GM19468 (cell line): ENCODE measurements at regions not wholly inside any gene's neighbourhood (a gene's known extent, or its start where the extent isn't known, plus 50 kb on each side); places are given as distances from the start of the nearest gene placed in this dataset.

Source experiments
- ATAC-seq: cut with Tn5 transposase; IDR thresholded peaks from one replicate; pipeline ENCODE4 v1.9.1; 2021; ENCODE audit warnings: mild to moderate bottlenecking, moderate library complexity, moderate number of reproducible peaks; ENCODE audit not compliant: unreplicated experiment; ENCODE audit errors: extremely low read depth

DNA sequence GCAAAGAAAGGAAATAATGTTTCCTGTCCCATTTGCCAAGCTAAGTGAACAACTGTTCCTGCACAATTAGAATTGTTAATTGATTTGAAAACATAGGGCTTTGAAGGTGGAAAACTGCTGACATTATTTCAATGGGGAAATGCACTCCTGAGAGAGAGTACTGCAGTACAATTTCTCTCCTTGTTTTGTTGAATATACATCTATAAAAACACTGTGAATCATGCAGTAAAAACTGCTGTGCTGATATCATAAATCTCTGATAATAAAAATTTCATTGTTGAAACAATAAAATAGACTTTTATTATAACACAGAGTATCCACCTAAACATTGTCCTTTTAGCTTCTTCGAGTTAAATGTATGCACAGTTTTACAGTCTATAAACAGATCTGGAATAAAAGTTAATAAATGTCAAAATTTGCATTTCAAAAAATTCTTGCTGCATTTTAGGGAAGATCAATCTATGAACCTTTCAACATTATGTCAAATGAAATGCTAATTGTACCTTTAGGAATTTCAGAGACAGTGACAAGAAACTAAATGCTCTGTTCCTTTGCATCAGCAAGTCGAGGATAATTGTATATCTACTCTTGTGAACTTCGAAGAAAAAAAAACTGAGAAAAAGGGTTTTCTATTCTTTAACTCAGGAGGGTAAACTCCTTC, 328.2 kb upstream of the DACH1 start:
- ATAC-seq = no peak

DNA sequence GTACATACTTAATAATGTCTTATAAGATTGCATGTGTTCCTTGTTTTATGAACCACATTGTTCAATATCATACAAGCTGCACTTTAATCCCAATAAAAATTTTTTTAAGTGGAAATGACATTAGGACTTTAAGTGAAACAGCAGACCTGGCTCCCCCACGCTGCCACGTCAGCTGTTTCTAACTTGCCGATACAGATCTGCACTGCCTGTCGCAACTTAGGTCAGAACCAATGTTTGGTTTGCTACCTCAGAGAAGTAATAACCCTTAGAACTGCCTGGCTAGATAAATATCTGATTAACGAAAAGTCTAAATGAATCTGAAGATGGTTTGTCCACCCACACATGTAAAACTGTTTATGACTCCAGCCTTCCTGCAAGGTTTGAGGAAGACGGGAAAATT, 327.5 kb upstream of the DACH1 start:
- ATAC-seq = no peak

DNA sequence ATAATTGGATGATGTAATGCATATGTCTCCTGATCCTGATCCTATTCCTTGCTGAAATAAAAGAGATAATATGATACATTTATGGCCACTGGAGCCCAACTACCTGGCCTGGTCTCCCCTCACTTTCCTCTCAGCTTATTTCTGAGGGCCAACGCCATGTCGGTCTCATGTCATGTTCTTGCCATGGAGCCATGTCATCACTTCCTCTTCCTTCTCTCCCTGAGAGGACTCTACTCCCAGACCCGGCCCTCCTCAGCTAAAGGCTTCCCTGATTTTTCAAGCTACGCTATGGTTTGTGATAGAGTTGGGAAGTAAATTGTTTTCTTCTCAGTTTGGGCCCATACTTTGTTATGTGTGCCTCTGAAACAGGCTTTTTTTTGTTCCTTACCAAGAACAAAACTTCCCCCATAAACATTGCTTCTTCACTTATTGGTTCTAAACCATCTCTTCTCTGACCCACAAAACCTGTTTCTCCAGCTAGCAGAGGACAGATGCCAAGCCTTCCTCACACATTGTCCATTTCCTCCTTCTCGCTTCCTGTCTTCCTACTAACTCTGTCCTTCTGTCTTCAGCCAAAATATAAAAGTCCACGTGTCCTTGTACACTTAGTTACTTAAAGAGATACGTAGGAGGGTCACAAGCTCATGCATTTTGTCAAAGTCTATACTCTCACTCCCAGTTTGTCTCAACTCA, 319.9 kb upstream of the DACH1 start:
- no peak for ATAC-seq

DNA sequence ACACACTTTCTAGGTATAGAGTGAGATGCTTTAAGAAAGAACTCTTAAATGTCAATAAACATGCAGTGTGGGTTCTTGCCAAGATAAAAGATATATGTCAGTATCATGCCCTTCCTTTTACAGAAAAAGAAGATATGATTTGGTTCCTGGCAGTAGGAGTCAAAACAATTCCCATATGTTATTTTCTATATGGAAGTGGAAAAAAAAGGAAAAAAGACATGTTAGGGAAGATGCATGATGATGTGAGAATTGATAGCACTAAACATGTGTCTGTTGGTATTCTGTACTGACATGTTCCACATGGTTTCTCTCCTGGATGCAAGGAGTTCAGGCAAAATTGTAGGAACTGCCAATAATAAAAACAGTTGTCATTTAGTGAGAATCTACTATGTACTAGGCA, 318.8 kb upstream of the DACH1 start:
- ATAC-seq = no peak

- ATAC-seq = no peak
These were observed 314.7 kb upstream of the DACH1 start for GRCh38 chr13:72181661-72182060.

- no peak for ATAC-seq
These were observed 313.4 kb upstream of the DACH1 start for GRCh38 chr13:72180253-72180952.

DNA sequence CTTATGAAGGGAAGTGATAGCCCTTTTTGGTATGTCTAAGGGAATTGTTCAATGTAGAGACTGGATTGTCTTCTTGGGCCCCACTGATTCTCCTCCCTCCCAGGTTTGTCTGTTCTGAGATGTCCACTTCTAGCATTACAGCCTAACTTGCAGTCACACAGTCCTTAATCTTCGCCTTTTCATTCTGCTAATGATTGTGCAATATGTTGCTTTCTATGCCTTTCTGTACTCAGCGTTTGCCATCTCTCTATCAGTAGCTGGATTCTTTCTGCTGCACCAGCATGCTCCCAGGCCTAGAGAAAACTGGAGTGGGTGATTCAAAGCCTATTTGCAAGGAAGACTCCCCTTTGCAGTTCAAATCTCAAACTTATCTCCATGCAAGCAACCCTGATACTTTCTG, 307.5 kb upstream of the DACH1 start:
- no peak for ATAC-seq

DNA sequence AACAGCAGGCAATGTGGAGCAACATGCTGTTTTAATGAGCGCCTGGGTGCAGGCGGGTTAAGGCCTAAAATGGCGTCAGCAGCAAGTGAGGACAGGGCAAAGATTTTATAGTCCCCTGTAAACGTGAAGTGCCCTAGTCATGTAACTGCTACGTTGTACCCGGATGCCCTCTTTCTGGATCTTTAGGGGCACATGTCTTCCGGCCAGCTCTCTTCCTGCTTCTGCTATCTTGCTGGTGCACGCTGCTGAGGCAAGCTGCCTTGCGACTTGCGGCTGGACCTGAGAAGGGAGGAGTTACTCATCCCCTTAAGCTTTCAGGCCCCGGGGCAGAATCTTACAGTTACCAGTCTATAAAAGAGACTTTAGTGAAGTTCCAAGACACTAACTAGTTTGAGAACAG, 303.6 kb upstream of the DACH1 start:
- no peak for ATAC-seq

GRCh38 chr13:72168126-72168855, 301.3 kb upstream of the DACH1 start:
- ATAC-seq = no peak

GRCh38 chr13:72166102-72166650, 299.2 kb upstream of the DACH1 start:
- no peak for ATAC-seq

DNA sequence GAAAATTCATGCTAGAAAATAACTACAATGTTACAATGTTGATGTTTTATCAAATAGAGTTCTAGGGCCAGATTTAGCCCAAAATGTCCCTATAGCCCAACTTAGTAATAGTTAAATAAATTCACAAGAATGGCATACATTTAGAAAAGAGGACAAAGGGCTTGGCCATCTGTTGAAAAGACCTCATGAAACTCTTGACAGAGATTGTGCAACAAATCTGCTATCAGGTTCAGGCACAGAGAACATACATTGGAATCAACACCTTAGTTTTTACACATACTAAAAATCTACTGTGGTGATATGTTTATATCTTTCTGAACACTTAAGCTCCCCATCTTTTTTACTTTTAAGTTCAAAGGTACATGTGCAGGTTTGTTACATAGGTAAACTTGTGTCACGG, 298.3 kb upstream of the DACH1 start:
- ATAC-seq = no peak

DNA sequence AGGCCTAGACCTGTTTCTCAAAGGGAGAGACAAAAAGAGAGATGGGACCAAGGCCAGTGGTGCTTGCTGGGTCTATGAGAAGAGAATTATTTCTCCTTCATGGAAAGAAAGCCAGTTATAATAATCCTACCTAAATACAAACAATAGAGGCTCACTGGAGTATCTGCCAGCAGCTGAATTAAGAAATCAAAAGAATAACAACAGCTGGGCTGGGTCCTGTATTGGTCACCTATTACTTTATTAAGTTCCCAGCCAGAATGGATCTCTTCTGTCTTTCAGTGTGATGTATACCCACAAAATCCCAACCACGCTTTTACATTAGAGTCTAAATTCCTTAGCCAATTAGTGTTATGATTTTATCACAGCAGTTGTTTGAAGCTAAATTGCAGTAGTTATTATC, 297.8 kb upstream of the DACH1 start:
- no peak for ATAC-seq

DNA sequence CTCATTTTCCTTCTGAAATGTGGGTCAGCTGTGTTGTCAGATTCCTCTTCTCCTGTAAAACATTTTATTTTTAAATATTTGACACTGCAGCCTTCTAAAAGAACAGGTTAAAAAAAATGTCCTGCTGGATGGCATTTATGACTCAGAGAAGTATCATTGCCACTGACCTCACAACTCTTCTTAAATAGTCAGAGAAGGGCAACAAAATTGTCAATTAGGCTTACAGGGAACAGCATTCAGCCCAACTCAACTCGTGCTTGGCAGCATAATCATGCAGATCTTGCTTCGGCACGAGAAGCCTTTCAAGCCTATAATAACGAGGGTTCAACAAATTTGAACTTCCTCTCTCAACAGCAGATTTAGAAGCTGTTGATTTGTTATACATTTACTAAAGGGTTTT, 296.7 kb upstream of the DACH1 start:
- no peak for ATAC-seq

GRCh38 chr13:72160977-72161376, 294.0 kb upstream of the DACH1 start:
- no peak for ATAC-seq

DNA sequence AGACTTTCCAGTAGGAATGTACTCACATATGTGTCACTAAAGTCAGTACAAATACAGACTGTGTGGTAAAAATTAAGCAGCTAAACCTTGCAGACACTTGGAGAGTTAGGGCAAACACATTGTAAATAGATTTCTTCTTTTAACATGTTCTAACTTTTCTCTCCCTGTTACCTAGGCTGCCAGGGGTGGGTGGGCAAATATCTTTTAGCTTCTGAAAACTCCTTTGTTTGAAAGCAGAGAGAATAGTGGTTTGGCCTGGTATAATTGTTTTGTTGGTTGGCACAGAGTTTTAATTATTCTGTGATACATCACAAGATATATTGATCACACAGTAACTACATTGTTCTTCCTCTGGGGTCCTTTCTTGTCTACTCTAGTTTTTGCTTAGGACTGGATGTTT, 289.8 kb upstream of the DACH1 start:
- no peak for ATAC-seq

- ATAC-seq = no peak
These were observed 286.3 kb upstream of the DACH1 start for GRCh38 chr13:72153272-72153671.

DNA sequence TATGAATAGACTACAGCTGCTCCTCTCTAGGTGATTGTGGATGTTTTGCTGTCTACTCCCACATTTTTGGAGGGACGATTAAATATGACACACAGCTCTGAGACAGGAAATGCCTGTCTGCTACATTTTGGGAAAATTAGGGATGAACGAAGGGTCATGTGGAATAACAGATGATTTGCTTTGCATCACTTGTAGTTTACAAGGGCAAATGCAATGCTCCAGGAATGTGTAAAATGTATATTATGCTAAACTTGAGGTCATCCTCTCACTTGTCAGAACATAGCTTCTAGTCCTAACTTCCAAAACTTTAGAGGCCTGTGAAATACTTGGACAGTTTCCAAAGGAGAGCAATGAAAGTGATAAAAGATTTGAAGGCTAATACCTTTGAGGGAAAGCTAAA, 284.2 kb upstream of the DACH1 start:
- no peak for ATAC-seq

DNA sequence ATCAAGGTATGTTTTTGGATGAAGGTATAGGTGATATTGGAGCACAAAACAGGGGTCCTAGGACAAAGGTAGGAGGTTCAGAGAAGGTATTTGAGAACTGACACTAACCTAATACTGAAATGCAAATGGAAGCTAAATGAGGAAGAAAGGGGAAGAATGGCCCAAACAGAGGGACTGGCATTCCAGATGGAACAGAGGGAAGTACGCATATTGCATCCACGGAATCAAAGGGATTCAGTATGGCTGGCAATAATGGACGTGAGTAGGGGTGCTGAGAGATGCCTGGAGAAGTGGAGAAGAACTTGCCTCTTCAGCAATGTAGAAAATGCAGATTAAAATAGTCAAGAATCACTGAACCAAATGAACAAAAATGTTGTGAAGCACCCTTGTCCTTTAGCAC, 283.5 kb upstream of the DACH1 start:
- no peak for ATAC-seq

- no peak for ATAC-seq
These were observed 282.7 kb upstream of the DACH1 start for GRCh38 chr13:72149701-72150100.

DNA sequence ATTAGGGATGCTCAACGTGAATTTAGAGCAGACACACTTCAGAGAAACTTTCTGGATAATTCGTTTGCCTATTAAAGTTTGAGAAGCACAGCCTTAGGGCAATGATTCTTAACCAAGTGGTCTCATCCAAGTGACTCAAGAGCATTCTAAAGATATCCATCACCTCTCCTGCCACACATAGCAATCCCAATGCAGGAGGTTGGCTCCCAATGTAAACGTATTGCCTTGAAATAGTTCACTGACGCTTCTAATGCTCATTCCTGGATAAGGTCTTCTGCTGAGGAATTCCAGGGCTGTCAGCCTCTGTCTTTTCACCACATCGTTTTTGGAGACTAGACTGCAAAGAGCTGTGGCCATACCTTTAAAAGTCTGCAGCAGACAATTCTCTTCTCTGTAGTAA, 279.8 kb upstream of the DACH1 start:
- no peak for ATAC-seq

- no peak for ATAC-seq
These were observed 278.4 kb upstream of the DACH1 start for GRCh38 chr13:72145383-72145782.
